Pancreas (tissue), 10 donors: ENCODE measurements at regions not wholly inside any gene's neighbourhood (a gene's known extent, or its start where the extent isn't known, plus 50 kb on each side); places are given as distances from the start of the nearest gene placed in this dataset.

Experiments used
- ATAC-seq, 4 donors: fragments of 200-7000 bp; cut with Tn5 transposase; one replicate each; pipeline versions ENCODE4 v1.8.0 to v1.9.1; 2020; ENCODE audit warnings: mild to moderate bottlenecking in 4 of 4, moderate library complexity in 4 of 4
- DNase-seq, 6 donors: peaks; one replicate each; pipeline ENCODE4 v3.0.0-alpha.2; 2020
- FAIRE-seq: peaks from 2 replicates; lab custom pipeline; 2012; peaks lifted over from hg19 to GRCh38; lab: Jason Lieb, UNC
- H3K27ac ChIP-seq, 4 donors: fragments of 200-600 bp; sonication (generic); 1 replicate in 3 of 4; 2 replicates in 1 of 4; pipeline versions ENCODE4 v1.5.0 to v1.8.0; 2020
- H3K27me3 ChIP-seq, 4 donors: fragments of 200-600 bp; one replicate each; pipeline ENCODE4 v1.8.0; 2021
- H3K36me3 ChIP-seq, 3 donors: fragments of 200-600 bp; sonication (generic) in 1 of 3; one replicate each; pipeline versions ENCODE4 v1.5.0 to v1.8.0; 2020 to 2021
- H3K4me1 ChIP-seq, 3 donors: fragments of 200-600 bp; one replicate each; pipeline ENCODE4 v1.8.0; 2021
- H3K4me3 ChIP-seq, 4 donors: fragments of 200-600 bp; sonication (generic) in 2 of 4; one replicate each; pipeline versions ENCODE4 v1.5.0 to v1.8.0; 2020 to 2021
- H3K9me3 ChIP-seq, 4 donors: fragments of 200-600 bp; one replicate each; pipeline ENCODE4 v1.8.0; 2021
- CTCF ChIP-seq, 4 donors: fragments of 200-600 bp; sonication (generic) in 3 of 4; IDR thresholded peaks; one replicate each; pipeline versions ENCODE4 v1.5.0 to v1.8.0; 2021; ENCODE audit warnings: antibody characterized with exemption in 4 of 4
- WGBS, 2 donors: extraction: QIAGEN DNeasy Blood & Tissue Kit; methylation state at CpG; one replicate each; pipeline ENCODE4 v1.1.7; 2013; 5-methylcytosine and 5-hydroxymethylcytosine counted together
- intact Hi-C, 3 donors: fragments of 100-400 bp; cut with DNase I; formaldehyde crosslinking; loops; one replicate each; pipeline versions ENCODE4 v1.11.1 to v1.14.2; 2022
- donor health status: healthy with polysubstance abuse.
- donor health status: DM: no; HTN: no; CAD: no; lungs with moderate emphysema.
- donor health status: DM: no; HTN: no; CAD: no.
- donor health status: control.
- donor health status: control.
- donor health status: Bipolar disorder and iron deficiency.
- donor health status: DM: yes; HTN: yes; CAD: no.
- donor health status: DM: no; HTN: no; CAD: no.
- donor health status: DM: no; HTN: no; CAD: no.
- donor health status: DM: yes; HTN: yes; CAD: no.

GRCh38 chr2:146226077-146226476 lies 1618.8 kb upstream of the ACVR2A start:
- intact Hi-C loops = no loop called here
- Histone ChIP-seq H3K4me1 (peaks cover 0 to 3% (median 0%) of the 10 kb centered on the region in 3 donors), H3K27ac (no peak overlapping the region), H3K27me3 (no peaks in the 10 kb centered on the region), H3K36me3 (no peaks in the 10 kb centered on the region), H3K4me3 (no peak overlapping the region), H3K9me3 (no peaks in the 10 kb centered on the region)
- no peak for ATAC-seq
- TF ChIP-seq CTCF (IDR thresholded peaks at IDR 0.05) = no peak
- FAIRE-seq = no peak
- 84 to 89% methylated on average over 2 of the region's 2 CpGs for WGBS, 2 donors
- DNase-seq = no peak

- no peak for DNase-seq
- intact Hi-C loops = no loop called here
- Histone ChIP-seq H3K4me3 (no peak overlapping the region), H3K27me3 (no peaks in the 10 kb centered on the region), H3K36me3 (no peaks in the 10 kb centered on the region), H3K27ac (no peak overlapping the region), H3K9me3 (no peaks in the 10 kb centered on the region), H3K4me1 (peaks cover 0 to 8% (median 0%) of the 10 kb centered on the region in 3 donors)
- no peak for ATAC-seq
- FAIRE-seq = no peak
- 37 to 53% methylated on average over 2 of the region's 2 CpGs for WGBS, 2 donors
- no peak for TF ChIP-seq CTCF (IDR thresholded peaks at IDR 0.05)
Observed at GRCh38 chr2:146221826-146222225, 1623.0 kb upstream of the ACVR2A start.

- Histone ChIP-seq H3K4me1 (peaks cover 0 to 8% (median 0%) of the 10 kb centered on the region in 3 donors), H3K27ac (no peak overlapping the region), H3K27me3 (no peaks in the 10 kb centered on the region), H3K36me3 (no peaks in the 10 kb centered on the region), H3K4me3 (no peak overlapping the region), H3K9me3 (no peaks in the 10 kb centered on the region)
- intact Hi-C loops = no loop called here
- DNase-seq (no peak), ATAC-seq (peak in 1 of 4 donors; percentile 36), FAIRE-seq (no peak)
- TF ChIP-seq CTCF (IDR thresholded peaks at IDR 0.05) = no peak
Observed at GRCh38 chr2:146220957-146221356, 1623.9 kb upstream of the ACVR2A start.

- peak in 3 of 6 donors; percentile 63 to 68 (median 66) for DNase-seq
- 12% methylated on average over 2 of the region's 2 CpGs for whole genome bisulfite sequencing, 2 donors
- H3K27me3 ChIP-seq = no peaks in the 10 kb centered on the region
- peak; percentile 54 for FAIRE-seq
- H3K4me3 ChIP-seq = no peak overlapping the region
- intact Hi-C loops = no loop called here
- no peak for TF ChIP-seq CTCF (IDR thresholded peaks at IDR 0.05)
- peak; percentile 94 to 96 (median 96) for ATAC-seq
- peaks cover 13 to 22% (median 18%) of the 10 kb centered on the region in 3 donors for H3K4me1 ChIP-seq
- H3K27ac ChIP-seq = peak overlapping the region in 2 of 4 donors; percentile 69 to 75
- no peaks in the 10 kb centered on the region for H3K9me3 ChIP-seq
- H3K36me3 ChIP-seq = no peaks in the 10 kb centered on the region
Observed at GRCh38 chr2:146214394-146214929, 1630.4 kb upstream of the ACVR2A start.

- Histone ChIP-seq H3K27ac (peak overlapping the region in 2 of 4 donors; percentile 69 to 75), H3K36me3 (no peaks in the 10 kb centered on the region), H3K9me3 (no peaks in the 10 kb centered on the region), H3K27me3 (no peaks in the 10 kb centered on the region), H3K4me1 (peaks cover 13 to 22% (median 18%) of the 10 kb centered on the region in 3 donors), H3K4me3 (no peak overlapping the region)
- intact Hi-C loops = no loop called here
- FAIRE-seq (peak; percentile 32), ATAC-seq (peak; percentile 4 to 18 (median 8)), DNase-seq (no peak)
- TF ChIP-seq CTCF (IDR thresholded peaks at IDR 0.05) = no peak
Observed at GRCh38 chr2:146213674-146214073, 1631.2 kb upstream of the ACVR2A start.
